Renal cortex interstitium (tissue), 11 donors: ENCODE measurements at regions not wholly inside any gene's neighbourhood (a gene's known extent, or its start where the extent isn't known, plus 50 kb on each side); places are given as distances from the start of the nearest gene placed in this dataset.

Experiments used
- DNase-seq, 11 donors: peaks; one replicate each; pipeline ENCODE4 v3.0.0-alpha.2; 2013; ENCODE audit warnings: low read depth in 9 of 11, low spot score in 4 of 11; ENCODE audit errors: extremely low read depth in 1 of 11

GRCh38 chr1:164261691-164262240 is 297.2 kb upstream of the PBX1 start:
- DNase-seq, result no peak

DNA sequence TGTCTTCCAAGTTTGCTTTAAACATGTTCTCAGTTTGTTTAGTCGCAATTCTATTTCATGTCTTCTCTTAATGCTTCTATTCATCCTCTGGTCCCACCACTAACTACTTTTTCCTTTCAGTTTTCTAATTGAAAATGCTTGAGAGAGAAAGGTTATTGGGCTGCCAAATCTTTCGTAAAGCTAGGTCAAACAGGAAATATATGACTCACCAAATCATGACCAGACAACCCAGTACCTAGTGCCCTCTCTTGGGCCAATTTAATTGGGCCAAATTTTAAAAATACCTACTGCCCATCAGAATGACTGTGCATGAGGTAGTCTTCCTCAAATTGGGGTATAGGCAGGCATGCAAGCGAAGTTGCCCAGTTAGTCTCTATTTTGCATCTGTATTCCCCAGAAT is 295.4 kb upstream of the PBX1 start:
- no peak for DNase-seq

DNA sequence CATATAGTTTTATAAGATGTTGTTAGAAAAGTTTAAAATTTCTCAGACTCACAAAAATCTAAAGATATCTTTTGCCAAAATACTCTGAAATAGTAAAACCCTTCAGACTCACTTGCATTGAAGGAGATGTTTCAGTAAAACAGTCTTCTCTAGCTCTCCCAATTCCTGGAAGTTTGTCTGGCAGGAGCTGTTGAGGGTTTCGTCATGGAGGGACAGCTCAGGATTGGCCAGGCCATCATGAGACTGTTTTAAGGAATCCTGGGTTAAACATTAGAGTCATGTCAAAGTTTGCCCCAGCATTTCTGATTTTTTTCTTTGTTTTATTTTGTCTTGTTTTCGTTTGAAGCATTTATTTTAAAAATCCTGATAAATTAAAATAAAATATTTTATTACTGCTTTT is 293.8 kb upstream of the PBX1 start:
- no peak for DNase-seq

DNA sequence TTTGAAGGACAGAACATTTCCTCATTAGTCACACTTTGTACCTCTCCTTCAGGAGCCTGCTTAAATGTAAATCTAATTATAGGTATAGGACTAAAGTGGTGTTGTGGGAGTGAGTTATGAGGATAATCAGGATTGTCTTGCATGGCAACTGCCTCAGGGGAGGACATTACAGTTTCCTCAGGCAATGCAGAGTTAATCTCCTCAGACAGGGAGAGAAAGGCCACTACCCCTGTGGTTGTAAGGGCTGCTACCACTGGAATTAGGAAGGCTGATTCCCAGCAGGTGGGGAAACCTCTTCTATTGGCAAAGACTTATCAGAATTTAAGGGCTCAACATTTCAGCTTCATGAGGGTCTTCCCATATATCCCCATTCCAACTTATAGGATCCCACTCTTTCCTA is 286.8 kb upstream of the PBX1 start:
- DNase-seq, result no peak

- no peak for DNase-seq
Measured at GRCh38 chr1:164296172-164296571, 262.8 kb upstream of the PBX1 start.

DNA sequence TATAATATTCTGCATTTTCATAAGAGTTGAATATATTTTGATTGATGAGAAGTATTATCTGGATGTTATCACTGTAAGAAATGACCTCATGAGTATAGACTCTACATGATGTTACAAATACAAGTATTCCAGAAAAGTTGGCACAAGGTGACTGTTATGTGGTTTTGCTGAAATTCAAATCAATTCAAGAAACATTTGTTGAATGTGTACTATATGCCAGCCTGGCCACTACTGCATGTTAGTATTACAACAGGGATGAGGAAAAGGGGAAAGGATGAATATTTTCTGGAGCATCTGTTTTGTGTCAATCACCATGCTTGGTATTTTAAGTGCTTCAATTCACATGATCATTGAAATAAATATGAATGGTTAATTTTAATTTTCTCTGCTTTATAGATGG is 250.9 kb upstream of the PBX1 start:
- DNase-seq, result no peak

DNA sequence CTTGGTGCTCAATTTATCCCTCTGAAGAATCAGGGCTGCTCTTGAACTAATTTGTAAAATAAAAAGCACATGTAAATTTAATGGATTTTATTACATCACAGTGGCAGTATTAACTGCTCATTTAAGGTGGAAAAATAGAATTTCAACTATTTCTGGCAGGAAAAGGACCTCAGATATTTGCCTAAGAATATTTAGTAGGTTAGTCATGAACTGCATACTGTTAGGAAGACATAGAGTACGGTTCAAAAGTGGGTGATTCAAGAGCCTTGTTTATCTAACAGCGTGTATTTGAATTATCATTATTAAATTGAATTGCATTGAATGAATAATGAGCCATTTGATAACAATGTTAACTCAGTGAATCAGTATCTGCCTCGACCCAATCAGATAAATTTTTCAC is 248.8 kb upstream of the PBX1 start:
- no peak for DNase-seq

GRCh38 chr1:164311377-164311776 is 247.6 kb upstream of the PBX1 start:
- no peak for DNase-seq

- peak in 10 of 11 donors; percentile 4 to 39 (median 28) for DNase-seq
Measured at GRCh38 chr1:164320790-164321731, 237.9 kb upstream of the PBX1 start.

- DNase-seq, result no peak
Measured at GRCh38 chr1:164325786-164326185, 233.2 kb upstream of the PBX1 start.

DNA sequence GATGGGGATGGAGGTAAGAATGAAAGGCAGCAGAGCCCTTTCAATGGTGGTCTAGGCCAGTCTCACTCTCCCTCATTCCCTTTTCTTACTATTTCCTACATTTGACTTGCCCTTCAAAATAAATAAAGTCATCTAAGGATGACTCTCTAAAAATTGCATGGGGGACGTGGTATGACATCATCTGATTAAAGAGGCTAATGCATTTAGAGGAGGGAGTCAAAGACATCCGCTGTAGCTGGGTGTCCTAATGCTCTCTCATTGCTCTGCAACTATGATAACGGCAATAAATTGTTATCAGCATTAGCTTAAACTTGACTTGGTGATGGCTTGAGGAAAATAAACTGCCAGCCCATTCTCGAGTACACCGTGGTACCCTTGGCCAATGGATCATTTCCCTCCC is 225.6 kb upstream of the PBX1 start:
- no peak for DNase-seq

- no peak for DNase-seq
Measured at GRCh38 chr1:164337394-164337793, 221.6 kb upstream of the PBX1 start.

DNA sequence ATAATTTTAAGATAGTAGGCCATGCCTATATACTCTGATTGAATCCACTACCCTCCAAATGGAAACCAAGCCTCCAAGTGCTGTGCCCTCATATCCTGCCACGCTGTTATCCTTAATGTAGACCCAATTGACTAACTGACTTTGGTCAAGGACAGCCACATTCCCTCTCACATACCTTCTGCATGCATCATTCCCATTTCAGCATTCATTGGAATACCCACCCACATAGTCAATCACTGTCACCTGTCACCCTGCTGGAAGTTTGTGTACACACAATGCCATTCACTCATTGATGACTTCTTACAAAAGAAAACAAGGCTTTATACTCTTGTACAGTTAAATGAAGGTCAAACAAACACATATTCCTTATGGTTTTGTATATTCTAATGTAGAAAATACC is 221.1 kb upstream of the PBX1 start:
- no peak for DNase-seq

DNA sequence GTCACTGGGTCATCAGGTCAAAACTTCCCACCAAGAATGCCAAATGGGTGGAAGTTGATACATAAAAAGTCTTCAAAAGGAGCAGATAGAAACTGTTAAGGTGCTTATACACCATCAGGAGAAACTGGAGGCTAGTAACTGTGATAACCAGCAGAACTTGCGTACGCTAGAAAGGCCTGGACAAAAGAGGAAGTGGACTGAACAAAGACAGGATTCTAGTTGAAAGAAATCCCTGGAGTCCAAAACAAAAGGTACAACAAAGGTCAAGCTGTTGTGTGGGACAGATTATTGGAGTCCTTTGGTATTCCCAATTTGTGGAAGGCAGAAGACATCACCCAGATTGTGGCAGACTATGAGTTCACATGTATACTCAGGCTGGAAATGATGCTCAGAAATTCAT is 215.8 kb upstream of the PBX1 start:
- no peak for DNase-seq

- no peak for DNase-seq
Measured at GRCh38 chr1:164347980-164348379, 211.0 kb upstream of the PBX1 start.

DNA sequence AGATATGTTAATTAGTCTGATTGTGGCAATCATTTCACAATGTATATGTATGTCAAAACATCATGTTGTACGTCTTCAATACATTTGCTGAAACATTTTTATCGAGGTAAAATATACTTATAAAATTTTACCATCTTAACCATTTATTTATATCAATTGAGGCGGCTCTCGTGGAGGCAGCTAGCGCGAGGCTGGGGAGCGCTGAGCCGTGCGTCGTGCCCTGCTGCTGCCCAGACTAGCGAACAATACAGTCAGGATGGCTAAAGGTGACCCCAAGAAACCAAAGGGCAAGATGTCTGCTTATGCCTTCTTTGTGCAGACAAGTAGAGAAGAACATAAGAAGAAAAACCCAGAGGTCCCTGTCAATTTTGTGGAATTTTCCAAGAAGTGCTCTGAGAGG is 202.5 kb upstream of the PBX1 start:
- DNase-seq, result no peak

GRCh38 chr1:164360265-164360664 is 198.7 kb upstream of the PBX1 start:
- DNase-seq, result no peak

DNA sequence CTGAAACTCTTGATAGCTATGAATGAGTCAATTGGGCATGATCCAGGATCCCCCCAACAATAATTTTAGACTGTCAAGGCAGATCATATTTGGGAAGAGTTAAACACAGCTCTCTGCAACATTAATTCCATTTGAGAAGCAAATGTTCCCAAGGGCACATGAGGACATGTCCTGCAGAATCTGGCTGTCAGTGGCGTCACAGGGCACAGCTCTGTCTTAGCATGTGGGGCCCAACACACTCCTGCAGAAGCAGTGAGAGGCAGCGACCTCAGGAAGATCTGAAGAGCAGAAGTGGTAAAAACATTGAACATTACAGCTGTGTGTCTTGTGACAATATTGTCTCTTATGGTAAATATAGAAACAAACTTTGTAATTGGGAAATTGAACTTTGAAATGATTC is 197.1 kb upstream of the PBX1 start:
- DNase-seq, result no peak

GRCh38 chr1:164363980-164364379 is 195.0 kb upstream of the PBX1 start:
- DNase-seq, result no peak

DNA sequence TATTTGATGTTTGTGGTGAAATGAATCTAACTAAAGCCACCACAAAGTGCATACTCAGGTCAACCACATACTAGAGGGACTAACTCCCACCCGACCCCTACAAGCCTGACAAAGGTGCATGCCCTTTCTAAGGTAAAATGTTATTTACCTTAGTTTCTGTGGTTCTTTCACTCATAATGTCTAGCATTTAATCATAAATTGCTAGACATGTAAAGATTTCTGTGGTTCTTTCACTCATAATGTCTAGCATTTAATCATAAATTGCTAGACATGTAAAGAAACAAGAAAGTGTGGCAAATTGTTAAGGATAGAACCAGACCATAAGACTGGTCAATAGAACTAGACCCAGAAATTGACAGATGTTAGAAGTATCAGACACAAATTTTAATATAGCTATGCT is 193.0 kb upstream of the PBX1 start:
- no peak for DNase-seq
